ENCODE measurements at regions not wholly inside any gene's neighbourhood (a gene's known extent, or its start where the extent isn't known, plus 50 kb on each side); places are given as distances from the start of the nearest gene placed in this dataset.

- Histone ChIP-seq H4K20me1 (replicated peaks; ENCODE audit: control insufficient read depth, extremely low read depth, insufficient read depth, low read length) (no peaks in the 10 kb centered on the region), H3K27ac (ENCODE audit: insufficient read depth, low read depth, low read length) (no peak overlapping the region), H2AFZ (ENCODE audit: low read depth, low read length) (no peak overlapping the region), H3K4me3 (replicated peaks in 1 of 3; ENCODE audit: insufficient read depth in 1 of 3, low read depth in 1 of 3, low read length in 3 of 3) (no peak overlapping the region), H3K4me1 (ENCODE audit: control insufficient read depth, extremely low read depth, insufficient read depth, low read length) (no peaks in the 10 kb centered on the region), H3K27me3 (ENCODE audit: control insufficient read depth in 2 of 2, insufficient read depth in 2 of 2, low read length in 2 of 2) (no peaks in the 10 kb centered on the region), H3K36me3 (ENCODE audit: control insufficient read depth in 2 of 2, extremely low read depth in 1 of 2, insufficient read depth in 2 of 2, low read length in 2 of 2) (no peaks in the 10 kb centered on the region), H3K9me3 (replicated peaks; ENCODE audit: control insufficient read depth, insufficient read depth, low read length) (no peaks in the 10 kb centered on the region), H3K9ac (replicated peaks; ENCODE audit: extremely low read depth, insufficient read depth, low read length) (no peak overlapping the region), H3K4me2 (ENCODE audit: insufficient read depth, low read length) (no peak overlapping the region), H3K9me1 (replicated peaks; ENCODE audit: control insufficient read depth, extremely low read depth, insufficient read depth, low read length) (no peaks in the 10 kb centered on the region), H3K79me2 (ENCODE audit: control insufficient read depth, insufficient read depth, low read length) (no peaks in the 10 kb centered on the region)
- no peak for TF ChIP-seq FOS (IDR thresholded peaks at IDR 0.05; ENCODE audit: borderline replicate concordance, insufficient read depth, low read length)
- no peak for TF ChIP-seq MAX (IDR thresholded peaks at IDR 0.05; ENCODE audit: insufficient read depth, insufficient read length)
- ChIA-PET CTCF (interaction anchor here (1.3 kb wide), 1 partner anchor 17 kb away, joined by 3 read pairs; no protein-coding TSS in a partner anchor), POLR2A (no interaction called here)
- dilution Hi-C loops (cut with MboI; ENCODE audit: extremely low pct_ligation_motif_present, low sequenced_read_pairs) (no loop called here), intact Hi-C loops (cut with micrococcal nuclease) (no loop called here)
- no TSS peak for BruUV-seq (replicated peaks)
- FAIRE-seq (no peak), DNase-seq (ENCODE audit: low read depth, low spot score) (no peak)
These were observed 471.9 kb downstream of the PDGFC start for GRCh38 chr4:156499684-156500083.

- H3K4me3 ChIP-seq (replicated peaks in 1 of 3; ENCODE audit: insufficient read depth in 1 of 3, low read depth in 1 of 3, low read length in 3 of 3): no peak overlapping the region
These were observed 474.1 kb downstream of the PDGFC start for GRCh38 chr4:156497486-156497885.

More at GRCh38 chr4:156497486-156497885, 474.1 kb downstream of the PDGFC start:
- H3K4me2 ChIP-seq (ENCODE audit: insufficient read depth, low read length): no peak overlapping the region
- no peaks in the 10 kb centered on the region for H3K79me2 ChIP-seq (ENCODE audit: control insufficient read depth, insufficient read depth, low read length)
- dilution Hi-C loops (cut with MboI; ENCODE audit: extremely low pct_ligation_motif_present, low sequenced_read_pairs) (no loop called here), intact Hi-C loops (cut with micrococcal nuclease) (no loop called here)
- no peaks in the 10 kb centered on the region for H4K20me1 ChIP-seq (replicated peaks; ENCODE audit: control insufficient read depth, extremely low read depth, insufficient read depth, low read length)
- H3K27me3 ChIP-seq (ENCODE audit: control insufficient read depth in 2 of 2, insufficient read depth in 2 of 2, low read length in 2 of 2): no peaks in the 10 kb centered on the region
- H3K9me1 ChIP-seq (replicated peaks; ENCODE audit: control insufficient read depth, extremely low read depth, insufficient read depth, low read length): no peaks in the 10 kb centered on the region
- BruUV-seq (replicated peaks): no TSS peak
- FAIRE-seq (no peak), DNase-seq (ENCODE audit: low read depth, low spot score) (no peak)
- H3K9ac ChIP-seq (replicated peaks; ENCODE audit: extremely low read depth, insufficient read depth, low read length): no peak overlapping the region
- no peak overlapping the region for H3K27ac ChIP-seq (ENCODE audit: insufficient read depth, low read depth, low read length)
- H2AFZ ChIP-seq (ENCODE audit: low read depth, low read length): no peak overlapping the region
- no peaks in the 10 kb centered on the region for H3K36me3 ChIP-seq (ENCODE audit: control insufficient read depth in 2 of 2, extremely low read depth in 1 of 2, insufficient read depth in 2 of 2, low read length in 2 of 2)
- POLR2A ChIA-PET: no interaction called here
- no peaks in the 10 kb centered on the region for H3K4me1 ChIP-seq (ENCODE audit: control insufficient read depth, extremely low read depth, insufficient read depth, low read length)
- H3K9me3 ChIP-seq (replicated peaks; ENCODE audit: control insufficient read depth, insufficient read depth, low read length): no peaks in the 10 kb centered on the region
- CTCF ChIA-PET: interaction anchor here (0.9 kb wide), 1 partner anchor 8 kb away, joined by 3 read pairs; no protein-coding TSS in a partner anchor
- TF ChIP-seq POLR2A (IDR thresholded peaks at IDR 0.05; ENCODE audit: low read depth, low read length): no peak
- no peak for TF ChIP-seq GATA2 (IDR thresholded peaks at IDR 0.05; ENCODE audit: insufficient read depth, insufficient read length, low read depth, low read length)
- TF ChIP-seq FOS (IDR thresholded peaks at IDR 0.05; ENCODE audit: borderline replicate concordance, insufficient read depth, low read length): no peak
- TF ChIP-seq JUN (IDR thresholded peaks at IDR 0.05; ENCODE audit: borderline replicate concordance, insufficient read depth, insufficient read length, low read depth): no peak

Measured in endothelial cell of umbilical vein (primary cell).